Spinal cord (tissue), 9 donors: ENCODE measurements at regions not wholly inside any gene's neighbourhood (a gene's known extent, or its start where the extent isn't known, plus 50 kb on each side); places are given as distances from the start of the nearest gene placed in this dataset.

Source experiments
- DNase-seq, 6 donors: peaks; one replicate each; pipeline versions ENCODE4 v3.0.0 to v3.0.0-alpha.2; 2013 to 2015; ENCODE audit warnings: low spot score in 6 of 6, low read depth in 4 of 6
- H3K27ac ChIP-seq: one replicate; pipeline ENCODE4 v1.5.1; 2013; ENCODE audit warnings: low read depth, low read length, control low read depth
- H3K27me3 ChIP-seq: one replicate; pipeline ENCODE4 v1.6.1; 2013; ENCODE audit warnings: low read length; ENCODE audit not compliant: control insufficient read depth, insufficient read depth
- H3K36me3 ChIP-seq: one replicate; pipeline ENCODE4 v1.6.1; 2013; ENCODE audit warnings: low read length; ENCODE audit not compliant: control insufficient read depth, insufficient read depth
- H3K4me1 ChIP-seq: one replicate; pipeline ENCODE4 v1.6.1; 2013; ENCODE audit warnings: low read length; ENCODE audit not compliant: control insufficient read depth, insufficient read depth
- H3K4me3 ChIP-seq: one replicate; pipeline ENCODE4 v1.5.1; 2013; ENCODE audit warnings: low read depth, low read length, control low read depth
- H3K9me3 ChIP-seq: one replicate; pipeline ENCODE4 v1.6.1; 2013; ENCODE audit warnings: low read length; ENCODE audit not compliant: control insufficient read depth, insufficient read depth
- WGBS: methylation state at CpG from one replicate; pipeline ENCODE4 v1.1.5; 2013; ENCODE audit warnings: missing lambda C conversion rate; ENCODE audit not compliant: insufficient coverage; 5-methylcytosine and 5-hydroxymethylcytosine counted together
- donor health status: healthy.

- DNase-seq = no peak
- Histone ChIP-seq H3K4me3 (no peak overlapping the region), H3K9me3 (no peaks in the 10 kb centered on the region), H3K36me3 (no peaks in the 10 kb centered on the region), H3K27me3 (no peaks in the 10 kb centered on the region), H3K27ac (no peak overlapping the region), H3K4me1 (no peaks in the 10 kb centered on the region)
- 65% methylated on average over 2 of the region's 2 CpGs for WGBS
Observed at GRCh38 chr5:163790497-163790896, 285.1 kb downstream of the MAT2B start.

- no CpG with 5 or more reads among the region's 2 CpGs for WGBS
Observed at GRCh38 chr5:163794993-163795392, 289.6 kb downstream of the MAT2B start.

GRCh38 chr5:163807781-163808180 is 302.4 kb downstream of the MAT2B start:
- WGBS = 83% methylated on average over 1 of the region's 2 CpGs
- DNase-seq = no peak
- Histone ChIP-seq H3K27me3 (no peaks in the 10 kb centered on the region), H3K4me3 (no peak overlapping the region), H3K27ac (no peak overlapping the region), H3K9me3 (no peaks in the 10 kb centered on the region), H3K36me3 (no peaks in the 10 kb centered on the region), H3K4me1 (no peaks in the 10 kb centered on the region)

More at GRCh38 chr5:163794993-163795392, 289.6 kb downstream of the MAT2B start:
- H3K36me3 ChIP-seq = no peaks in the 10 kb centered on the region
- no peak overlapping the region for H3K27ac ChIP-seq
- no peak overlapping the region for H3K4me3 ChIP-seq
- H3K27me3 ChIP-seq = no peaks in the 10 kb centered on the region
- H3K9me3 ChIP-seq = no peaks in the 10 kb centered on the region
- H3K4me1 ChIP-seq = no peaks in the 10 kb centered on the region
- DNase-seq = no peak

- no peak overlapping the region for H3K4me3 ChIP-seq
- no CpG with 5 or more reads among the region's 5 CpGs for WGBS
- no peaks in the 10 kb centered on the region for H3K27me3 ChIP-seq
- H3K4me1 ChIP-seq = no peaks in the 10 kb centered on the region
- H3K36me3 ChIP-seq = no peaks in the 10 kb centered on the region
- H3K27ac ChIP-seq = no peak overlapping the region
- DNase-seq = peak in 1 of 6 donors; percentile 16
- H3K9me3 ChIP-seq = no peaks in the 10 kb centered on the region
Observed at GRCh38 chr5:163809473-163809872, 304.1 kb downstream of the MAT2B start.

GRCh38 chr5:163813900-163814299 is 308.5 kb downstream of the MAT2B start:
- H3K4me3 ChIP-seq = no peak overlapping the region
- no peaks in the 10 kb centered on the region for H3K9me3 ChIP-seq
- no peaks in the 10 kb centered on the region for H3K36me3 ChIP-seq
- DNase-seq = peak in 1 of 6 donors; percentile 59
- H3K27me3 ChIP-seq = no peaks in the 10 kb centered on the region
- no peak overlapping the region for H3K27ac ChIP-seq
- no peaks in the 10 kb centered on the region for H3K4me1 ChIP-seq
- WGBS = 100% methylated on average over 2 of the region's 5 CpGs

- H3K4me1 ChIP-seq = no peaks in the 10 kb centered on the region
Observed at GRCh38 chr5:163815240-163815791, 309.9 kb downstream of the MAT2B start.

GRCh38 chr5:163821142-163821541 is 315.7 kb downstream of the MAT2B start:
- DNase-seq = no peak
- no peak overlapping the region for H3K4me3 ChIP-seq
- H3K4me1 ChIP-seq = no peaks in the 10 kb centered on the region
- peaks cover 2% of the 10 kb centered on the region for H3K9me3 ChIP-seq
- 80% methylated on average over 1 of the region's 1 CpG for WGBS
- H3K36me3 ChIP-seq = no peaks in the 10 kb centered on the region
- no peak overlapping the region for H3K27ac ChIP-seq
- H3K27me3 ChIP-seq = no peaks in the 10 kb centered on the region

More at GRCh38 chr5:163815240-163815791, 309.9 kb downstream of the MAT2B start:
- H3K36me3 ChIP-seq = no peaks in the 10 kb centered on the region
- no peaks in the 10 kb centered on the region for H3K9me3 ChIP-seq
- H3K27me3 ChIP-seq = no peaks in the 10 kb centered on the region
- H3K27ac ChIP-seq = no peak overlapping the region
- H3K4me3 ChIP-seq = no peak overlapping the region
- DNase-seq = no peak

- no peak overlapping the region for H3K4me3 ChIP-seq
- no peak overlapping the region for H3K27ac ChIP-seq
- no peak for DNase-seq
- no peaks in the 10 kb centered on the region for H3K36me3 ChIP-seq
- peaks cover 2% of the 10 kb centered on the region for H3K9me3 ChIP-seq
- no peaks in the 10 kb centered on the region for H3K4me1 ChIP-seq
- 89% methylated on average over 1 of the region's 4 CpGs for WGBS
- no peaks in the 10 kb centered on the region for H3K27me3 ChIP-seq
Observed at GRCh38 chr5:163822548-163822947, 317.1 kb downstream of the MAT2B start.

GRCh38 chr5:163825661-163826060 is 320.2 kb downstream of the MAT2B start:
- Histone ChIP-seq H3K27ac (no peak overlapping the region), H3K4me1 (no peaks in the 10 kb centered on the region), H3K9me3 (peaks cover under 1% of the 10 kb centered on the region), H3K36me3 (no peaks in the 10 kb centered on the region), H3K4me3 (no peak overlapping the region), H3K27me3 (no peaks in the 10 kb centered on the region)
- DNase-seq = peak in 1 of 6 donors; percentile 66
- WGBS = 43% methylated on average over 1 of the region's 1 CpG

- no peaks in the 10 kb centered on the region for H3K9me3 ChIP-seq
- no peaks in the 10 kb centered on the region for H3K27me3 ChIP-seq
- H3K36me3 ChIP-seq = no peaks in the 10 kb centered on the region
- no CpG with 5 or more reads among the region's 3 CpGs for WGBS
- H3K4me3 ChIP-seq = no peak overlapping the region
- H3K27ac ChIP-seq = no peak overlapping the region
- no peaks in the 10 kb centered on the region for H3K4me1 ChIP-seq
- DNase-seq = peak in 2 of 6 donors; percentile 16 to 86
Observed at GRCh38 chr5:163826201-163826600, 320.8 kb downstream of the MAT2B start.
